ENCODE measurements at regions not wholly inside any gene's neighbourhood (a gene's known extent, or its start where the extent isn't known, plus 50 kb on each side); places are given as distances from the start of the nearest gene placed in this dataset.

- no peak for DNase-seq (ENCODE audit: low spot score)
These were observed 510.6 kb upstream of the CNKSR2 start for GRCh38 chrX:20863649-20864048.

- DNase-seq (ENCODE audit: low spot score): no peak
These were observed 513.1 kb upstream of the CNKSR2 start for GRCh38 chrX:20861113-20861512.

- DNase-seq (ENCODE audit: low spot score): no peak
These were observed 516.5 kb upstream of the CNKSR2 start for GRCh38 chrX:20857746-20858145.

- no peak for DNase-seq (ENCODE audit: low spot score)
These were observed 535.7 kb upstream of the CNKSR2 start for GRCh38 chrX:20838477-20838876.

GRCh38 chrX:20829665-20830491 lies 544.3 kb upstream of the CNKSR2 start:
- no peak for DNase-seq (ENCODE audit: low spot score)

GRCh38 chrX:20825984-20826383 lies 548.2 kb upstream of the CNKSR2 start:
- no peak for DNase-seq (ENCODE audit: low spot score)

GRCh38 chrX:20803971-20804370 lies 537.3 kb upstream of the RPS6KA3 start:
- DNase-seq (ENCODE audit: low spot score): no peak

- DNase-seq (ENCODE audit: low spot score): no peak
These were observed 535.3 kb upstream of the RPS6KA3 start for GRCh38 chrX:20802036-20802435.

GRCh38 chrX:20796450-20796849 lies 529.7 kb upstream of the RPS6KA3 start:
- DNase-seq (ENCODE audit: low spot score): no peak

- no peak for DNase-seq (ENCODE audit: low spot score)
These were observed 522.4 kb upstream of the RPS6KA3 start for GRCh38 chrX:20789103-20789502.

- no peak for DNase-seq (ENCODE audit: low spot score)
These were observed 500.6 kb upstream of the RPS6KA3 start for GRCh38 chrX:20767346-20767745.

GRCh38 chrX:20756585-20756984 lies 489.9 kb upstream of the RPS6KA3 start:
- no peak for DNase-seq (ENCODE audit: low spot score)

GRCh38 chrX:20753076-20753475 lies 486.4 kb upstream of the RPS6KA3 start:
- DNase-seq (ENCODE audit: low spot score): no peak

GRCh38 chrX:20746690-20747089 lies 480.0 kb upstream of the RPS6KA3 start:
- no peak for DNase-seq (ENCODE audit: low spot score)

GRCh38 chrX:20743046-20743445 lies 476.3 kb upstream of the RPS6KA3 start:
- DNase-seq (ENCODE audit: low spot score): no peak

GRCh38 chrX:20742106-20742505 lies 475.4 kb upstream of the RPS6KA3 start:
- DNase-seq (ENCODE audit: low spot score): no peak

GRCh38 chrX:20740443-20740842 lies 473.7 kb upstream of the RPS6KA3 start:
- no peak for DNase-seq (ENCODE audit: low spot score)

GRCh38 chrX:20739038-20739745 lies 472.5 kb upstream of the RPS6KA3 start:
- DNase-seq (ENCODE audit: low spot score): no peak

GRCh38 chrX:20729416-20729815 lies 462.7 kb upstream of the RPS6KA3 start:
- DNase-seq (ENCODE audit: low spot score): no peak

GRCh38 chrX:20727447-20727846 lies 460.7 kb upstream of the RPS6KA3 start:
- no peak for DNase-seq (ENCODE audit: low spot score)

- no peak for DNase-seq (ENCODE audit: low spot score)
These were observed 454.4 kb upstream of the RPS6KA3 start for GRCh38 chrX:20720954-20721626.

- DNase-seq (ENCODE audit: low spot score): no peak
These were observed 452.1 kb upstream of the RPS6KA3 start for GRCh38 chrX:20718592-20719380.

All from hematopoietic multipotent progenitor cell treated with erythropoietin and hydrocortisone succinate and interleukin-3 and kit ligand, for 15 days (in vitro differentiated cells).